Activated CD4-positive, CD25-positive, alpha-beta regulatory T cell treated with anti-CD3 and anti-CD28 coated beads, Interleukin-2, amount 50 U/mL, for 72 hours (primary cell): ENCODE measurements at regions not wholly inside any gene's neighbourhood (a gene's known extent, or its start where the extent isn't known, plus 50 kb on each side); places are given as distances from the start of the nearest gene placed in this dataset.

ENCODE experiments used
- DNase-seq: peaks from one replicate; pipeline ENCODE4 v3.0.0; 2021

- DNase-seq, result no peak
Measured at GRCh38 chr5:74167930-74168315, 472.6 kb downstream of the ENC1 start.

DNA sequence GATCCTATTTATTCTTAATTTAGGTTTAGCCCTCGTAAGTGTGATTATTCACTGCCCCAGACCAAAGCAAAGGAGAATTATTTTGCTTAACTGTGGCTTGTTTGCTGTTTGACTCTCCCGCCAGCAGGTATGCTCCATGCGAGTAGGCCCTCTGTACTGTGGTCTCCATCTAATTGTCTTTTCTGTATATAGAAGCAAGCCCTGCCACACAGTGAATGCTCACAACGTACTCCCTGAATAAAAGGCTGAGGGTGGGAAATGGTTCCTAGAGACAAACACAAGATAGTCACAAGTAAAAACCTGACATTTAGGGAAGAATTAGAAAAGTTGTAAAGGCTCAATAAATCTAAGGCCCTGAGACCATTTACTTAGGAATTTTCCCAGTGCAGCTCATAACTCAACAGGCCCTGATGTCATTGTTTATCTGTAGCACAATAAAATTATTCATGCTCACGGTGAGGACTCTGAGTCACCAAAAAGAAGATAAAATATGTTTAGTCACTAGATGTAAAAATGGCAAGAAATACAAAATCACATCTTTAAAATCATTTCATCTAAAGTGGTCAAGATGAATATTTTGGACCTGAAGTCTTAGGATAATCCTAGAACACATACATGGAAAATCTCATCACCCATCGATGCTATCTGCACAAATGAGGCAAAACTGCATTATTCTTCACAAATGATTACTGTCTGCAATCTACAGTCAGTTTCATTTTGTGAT lies 473.2 kb downstream of the ENC1 start:
- no peak for DNase-seq

GRCh38 chr5:74166064-74166463 lies 474.5 kb downstream of the ENC1 start:
- no peak for DNase-seq

- DNase-seq, result no peak
Measured at GRCh38 chr5:74164725-74165235, 475.7 kb downstream of the ENC1 start.

DNA sequence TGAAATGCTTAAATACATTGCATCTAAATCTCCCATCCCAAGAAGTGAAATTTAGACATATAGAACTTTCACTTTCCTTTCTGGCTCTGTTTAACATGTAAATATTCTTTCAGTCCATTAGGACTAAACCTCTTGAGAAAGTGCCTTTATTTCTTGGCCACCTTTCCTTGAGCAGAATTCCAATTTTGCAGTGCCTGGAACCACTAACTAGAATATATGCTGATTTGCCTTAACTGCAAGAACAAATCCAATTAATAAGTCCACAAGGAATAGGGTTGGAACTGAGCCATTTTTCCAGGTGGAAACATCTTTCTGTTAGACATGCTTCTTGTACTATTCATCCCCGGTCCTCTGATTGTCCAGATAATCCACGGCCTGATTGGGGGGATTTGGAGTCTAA lies 478.0 kb downstream of the ENC1 start:
- DNase-seq, result no peak

DNA sequence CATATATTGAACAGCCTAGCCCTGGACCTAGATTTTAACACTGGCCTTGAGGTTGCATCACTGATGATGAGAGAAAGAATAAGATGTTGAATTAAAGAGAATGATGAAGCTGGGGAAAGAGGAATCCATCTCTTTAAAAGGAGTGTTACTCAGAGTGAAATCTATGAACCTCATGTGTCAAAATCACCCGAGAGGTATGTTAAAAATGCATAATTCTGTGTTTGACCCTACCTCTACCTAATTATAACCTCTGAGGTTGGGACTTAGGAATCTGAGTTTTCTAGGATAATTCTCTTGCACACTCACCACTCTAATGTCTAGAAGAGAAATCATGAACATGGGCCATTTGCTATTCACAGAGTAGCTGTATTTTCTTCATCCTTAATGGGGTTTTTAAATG lies 479.4 kb downstream of the ENC1 start:
- DNase-seq, result no peak

- no peak for DNase-seq
Measured at GRCh38 chr5:74156728-74157383, 483.7 kb downstream of the ENC1 start.

GRCh38 chr5:74155501-74155900 lies 485.0 kb downstream of the ENC1 start:
- DNase-seq, result no peak

DNA sequence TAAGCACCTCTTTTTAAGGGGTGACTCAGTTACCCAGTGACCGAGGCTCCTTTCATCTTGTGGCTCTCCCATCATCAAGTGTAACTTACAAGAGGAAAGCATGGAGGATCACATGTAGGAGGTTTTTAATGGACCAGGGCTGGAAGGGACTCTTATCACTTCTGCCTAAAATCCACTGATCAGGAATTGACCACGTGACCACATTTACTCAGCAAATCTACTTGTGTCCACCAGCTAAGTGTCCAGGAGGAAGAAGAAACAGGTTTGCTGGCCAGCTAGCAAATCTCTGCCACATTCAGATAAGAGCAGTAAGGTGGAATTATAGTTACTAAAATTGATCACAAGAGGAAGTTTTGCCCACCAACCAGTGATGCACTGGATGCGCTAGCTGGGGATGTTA lies 486.0 kb downstream of the ENC1 start:
- no peak for DNase-seq

DNA sequence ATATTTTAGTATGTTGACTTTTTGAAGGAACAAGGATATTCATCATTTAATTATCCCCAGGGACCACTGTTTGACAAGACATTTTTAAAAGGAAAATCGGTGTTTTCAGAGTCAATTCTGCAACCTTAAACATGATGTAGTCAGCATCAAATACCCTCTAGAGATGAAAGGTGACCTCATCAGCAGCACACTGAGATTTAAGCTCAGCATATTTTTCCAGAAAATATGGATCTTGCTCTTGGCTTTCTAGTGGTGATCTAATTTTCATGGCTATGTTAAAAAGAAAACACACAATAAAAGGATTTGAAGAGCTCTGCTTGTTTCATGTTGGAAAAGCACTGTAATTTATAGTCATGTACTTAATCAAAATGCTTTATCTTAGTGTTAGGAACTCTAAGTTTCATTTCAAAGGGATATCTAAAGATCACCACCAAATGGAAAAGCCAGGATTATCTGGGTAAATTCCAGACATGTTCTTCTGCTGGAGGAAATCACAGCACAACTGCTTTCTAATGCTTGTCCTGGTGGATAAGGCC lies 487.2 kb downstream of the ENC1 start:
- no peak for DNase-seq

- no peak for DNase-seq
Measured at GRCh38 chr5:74152625-74153254, 487.8 kb downstream of the ENC1 start.

GRCh38 chr5:74152136-74152535 lies 488.4 kb downstream of the ENC1 start:
- no peak for DNase-seq

- DNase-seq, result no peak
Measured at GRCh38 chr5:74149395-74149794, 491.1 kb downstream of the ENC1 start.

DNA sequence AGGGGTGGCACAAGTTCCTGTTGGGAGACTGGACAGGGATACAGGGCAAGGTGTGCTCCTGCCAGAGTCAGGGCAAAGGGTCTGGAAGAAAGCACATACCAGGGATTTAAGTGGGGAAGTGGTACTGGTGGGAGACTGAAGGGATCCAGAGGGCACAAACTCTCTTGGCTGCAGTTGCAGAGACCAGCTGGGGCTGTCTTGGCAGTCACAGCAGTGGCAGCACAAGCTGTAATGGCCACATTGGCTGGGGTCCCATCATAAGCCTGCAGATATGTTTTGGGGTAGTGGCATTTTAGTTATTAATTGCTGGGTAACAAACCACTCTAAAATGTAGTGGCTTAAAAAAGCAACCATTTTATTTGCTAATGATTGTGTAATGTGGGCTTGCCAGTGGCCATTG lies 492.2 kb downstream of the ENC1 start:
- DNase-seq, result no peak

DNA sequence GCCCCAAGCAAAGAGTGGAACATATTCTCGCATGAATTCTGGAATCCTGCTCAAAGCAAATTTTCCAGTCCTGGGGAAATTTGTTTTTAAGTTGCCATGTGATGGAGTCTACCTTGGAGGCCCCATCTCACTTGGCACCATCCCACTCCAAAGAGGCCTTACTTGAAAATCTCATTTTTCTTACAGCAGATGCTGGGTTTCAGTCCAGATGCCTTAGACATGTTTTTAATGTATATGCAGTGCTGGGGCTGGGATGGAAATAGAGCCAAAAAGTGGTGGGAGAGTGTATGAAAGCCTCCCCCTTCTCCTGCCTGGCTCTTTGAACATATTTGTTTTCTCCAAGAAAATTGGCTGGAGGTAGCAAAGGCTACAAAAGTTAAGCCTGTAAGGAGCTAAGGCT lies 493.7 kb downstream of the ENC1 start:
- DNase-seq, result no peak

DNA sequence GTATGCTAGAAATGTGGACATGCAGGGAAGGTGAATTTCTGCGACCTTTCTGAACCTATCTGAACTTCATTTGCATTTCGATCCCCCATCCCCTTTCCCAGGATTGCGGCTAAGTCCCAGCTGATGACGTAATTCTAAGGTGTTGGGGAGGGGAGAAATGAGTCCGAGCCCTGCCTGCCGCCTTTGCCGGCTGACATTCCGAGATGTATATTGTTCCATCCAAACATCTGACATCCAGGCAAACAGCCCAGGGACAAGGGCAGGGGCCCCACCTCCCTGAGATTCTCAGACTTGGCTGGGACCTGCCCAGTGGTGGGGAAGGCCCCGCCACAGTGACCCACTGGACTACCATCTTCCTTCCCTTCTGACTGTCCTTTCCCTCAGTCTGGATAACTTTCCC lies 494.6 kb downstream of the ENC1 start:
- no peak for DNase-seq

DNA sequence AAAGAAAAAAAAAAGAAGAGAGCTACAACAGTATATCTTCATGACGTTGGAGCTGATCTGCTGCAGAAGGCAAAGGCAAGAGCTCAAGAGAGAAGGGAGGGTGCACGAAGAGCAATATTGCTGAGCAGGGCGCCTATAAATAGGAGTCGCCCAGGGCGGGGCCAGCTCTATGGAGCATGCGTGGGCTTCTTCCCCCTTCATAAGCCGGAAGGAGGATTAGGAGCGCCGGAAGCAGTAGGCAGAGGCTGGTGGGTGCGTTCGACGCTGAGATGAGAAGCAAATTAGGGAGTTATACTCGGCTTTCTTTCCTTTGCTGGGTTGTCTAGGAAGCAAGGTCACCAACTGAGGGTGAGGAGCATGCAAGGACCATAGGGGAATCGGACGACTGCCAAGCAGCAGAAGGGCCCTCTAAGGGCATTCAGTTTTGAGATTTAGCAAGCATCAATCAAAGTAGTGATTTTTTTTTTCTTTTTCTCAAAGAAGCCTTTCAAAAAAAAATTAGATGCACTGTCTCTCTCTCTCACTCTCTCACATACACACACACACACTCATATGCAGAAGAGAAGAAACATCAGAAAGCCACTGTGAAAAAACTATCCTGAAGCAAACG lies 496.7 kb downstream of the ENC1 start:
- DNase-seq, result no peak

- no peak for DNase-seq
Measured at GRCh38 chr5:74143151-74143550, 497.4 kb downstream of the ENC1 start.

DNA sequence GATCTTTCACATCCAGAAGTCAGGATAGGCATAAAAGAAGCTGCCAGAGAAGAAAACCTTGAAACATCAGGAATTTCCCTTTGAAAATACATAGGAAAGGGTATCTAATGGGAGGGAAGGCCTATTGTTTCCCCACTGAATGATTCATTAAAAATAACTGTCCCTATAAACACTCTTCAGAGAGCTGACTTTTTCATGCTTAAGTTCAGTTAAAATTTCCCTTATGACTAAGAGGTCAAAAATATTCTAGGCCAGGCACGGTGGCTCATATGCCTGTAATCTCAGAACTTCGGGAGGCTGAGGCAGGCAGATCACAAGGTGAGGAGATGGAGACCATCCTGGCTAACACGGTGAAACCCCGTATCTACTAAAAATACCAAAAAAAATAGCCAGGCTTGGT lies 499.5 kb downstream of the ENC1 start:
- DNase-seq, result no peak

GRCh38 chr5:74140409-74140808 lies 500.1 kb downstream of the ENC1 start:
- DNase-seq, result no peak

DNA sequence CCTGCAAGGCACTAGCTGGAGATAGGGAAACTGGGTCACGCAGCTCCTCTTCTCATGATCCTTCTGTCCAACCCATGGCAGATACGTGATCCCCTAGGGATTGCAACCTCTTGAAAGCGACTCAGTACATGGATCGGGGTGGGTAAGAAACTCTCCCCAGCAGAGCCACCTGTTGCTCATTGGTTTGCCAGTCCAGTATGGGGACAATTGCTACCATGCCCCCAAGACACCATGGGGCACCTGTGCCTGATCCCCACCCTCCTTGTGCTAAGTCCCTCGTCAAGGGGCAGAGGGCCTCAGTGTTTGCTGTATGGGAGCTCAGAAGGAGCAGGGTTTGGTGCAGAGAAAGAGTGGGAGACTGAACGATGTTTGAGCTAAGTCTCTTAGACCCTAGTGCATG lies 500.9 kb downstream of the ENC1 start:
- DNase-seq, result no peak

- no peak for DNase-seq
Measured at GRCh38 chr5:74138721-74139120, 501.8 kb downstream of the ENC1 start.

DNA sequence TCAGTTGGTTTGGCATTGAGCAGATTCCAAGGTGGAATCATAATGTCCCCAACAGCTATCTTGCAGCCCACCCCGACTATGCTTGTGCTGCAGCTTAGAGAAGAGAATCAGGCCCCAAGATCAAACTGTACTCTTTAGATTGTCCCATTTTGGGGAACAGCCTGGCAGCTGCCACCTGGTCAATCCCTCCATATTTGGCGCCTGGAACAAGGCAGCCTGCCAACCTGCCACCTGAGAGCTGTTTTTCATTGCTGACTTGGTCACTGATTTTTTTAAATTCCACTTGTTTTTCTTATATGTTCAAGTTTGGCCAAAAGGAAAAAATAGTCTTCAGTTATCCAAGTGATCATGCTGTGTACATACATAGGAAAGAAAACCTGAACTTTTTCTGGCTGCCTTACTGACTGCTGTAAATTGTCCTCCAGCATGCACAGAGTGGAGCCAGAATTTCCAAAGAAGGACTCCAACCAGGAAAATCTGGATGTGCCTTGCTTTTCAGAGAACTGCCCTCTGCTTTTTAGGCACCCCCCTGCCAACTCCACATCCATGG lies 504.2 kb downstream of the ENC1 start:
- DNase-seq, result no peak
